ENCODE measurements at regions not wholly inside any gene's neighbourhood (a gene's known extent, or its start where the extent isn't known, plus 50 kb on each side); places are given as distances from the start of the nearest gene placed in this dataset.

DNA sequence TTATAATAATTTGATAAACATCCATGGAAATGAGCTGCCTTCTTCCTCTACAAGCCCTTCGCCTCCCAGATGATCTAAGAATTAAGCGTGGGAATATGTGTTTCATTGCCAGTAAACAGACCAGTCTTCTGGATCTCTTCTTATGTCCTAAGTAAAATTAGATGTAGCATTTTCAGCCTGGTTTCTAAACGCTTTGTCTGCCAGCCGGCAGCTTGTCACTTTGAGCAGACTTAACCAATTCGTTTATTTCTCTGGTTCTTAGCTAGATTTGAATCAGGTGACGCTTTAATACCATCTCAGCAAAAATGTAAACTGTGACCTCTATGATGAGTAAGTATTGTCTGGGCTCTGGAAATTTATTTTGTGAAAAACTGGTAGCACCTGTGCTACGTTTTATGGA lies 380.6 kb upstream of the NUDT12 start:
- H3K9me3 ChIP-seq: no peaks in the 10 kb centered on the region
- no peaks in the 10 kb centered on the region for H3K36me3 ChIP-seq
- H3K4me1 ChIP-seq: no peaks in the 10 kb centered on the region
- TF ChIP-seq EP300 (IDR thresholded peaks at IDR 0.05) (no peak), POLR2AphosphoS5 (IDR thresholded peaks at IDR 0.05) (no peak)
- TF ChIP-seq, protein P1, sequence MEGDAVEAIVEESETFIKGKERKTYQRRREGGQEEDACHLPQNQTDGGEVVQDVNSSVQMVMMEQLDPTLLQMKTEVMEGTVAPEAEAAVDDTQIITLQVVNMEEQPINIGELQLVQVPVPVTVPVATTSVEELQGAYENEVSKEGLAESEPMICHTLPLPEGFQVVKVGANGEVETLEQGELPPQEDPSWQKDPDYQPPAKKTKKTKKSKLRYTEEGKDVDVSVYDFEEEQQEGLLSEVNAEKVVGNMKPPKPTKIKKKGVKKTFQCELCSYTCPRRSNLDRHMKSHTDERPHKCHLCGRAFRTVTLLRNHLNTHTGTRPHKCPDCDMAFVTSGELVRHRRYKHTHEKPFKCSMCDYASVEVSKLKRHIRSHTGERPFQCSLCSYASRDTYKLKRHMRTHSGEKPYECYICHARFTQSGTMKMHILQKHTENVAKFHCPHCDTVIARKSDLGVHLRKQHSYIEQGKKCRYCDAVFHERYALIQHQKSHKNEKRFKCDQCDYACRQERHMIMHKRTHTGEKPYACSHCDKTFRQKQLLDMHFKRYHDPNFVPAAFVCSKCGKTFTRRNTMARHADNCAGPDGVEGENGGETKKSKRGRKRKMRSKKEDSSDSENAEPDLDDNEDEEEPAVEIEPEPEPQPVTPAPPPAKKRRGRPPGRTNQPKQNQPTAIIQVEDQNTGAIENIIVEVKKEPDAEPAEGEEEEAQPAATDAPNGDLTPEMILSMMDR (IDR thresholded peaks at IDR 0.05): no peak
- no peak overlapping the region for H3K4me3 ChIP-seq
- WGBS, 5 donors: 60 to 74% (median 71%) methylated on average over 7 of the region's 7 CpGs
- no peak overlapping the region for H3K27ac ChIP-seq
- peak in 1 of 2 donors; percentile 17 for DNase-seq
- H3K27me3 ChIP-seq: no peaks in the 10 kb centered on the region
- intact Hi-C loops (cut with DNase I; ENCODE audit: low total_unique reads): no loop called here

DNA sequence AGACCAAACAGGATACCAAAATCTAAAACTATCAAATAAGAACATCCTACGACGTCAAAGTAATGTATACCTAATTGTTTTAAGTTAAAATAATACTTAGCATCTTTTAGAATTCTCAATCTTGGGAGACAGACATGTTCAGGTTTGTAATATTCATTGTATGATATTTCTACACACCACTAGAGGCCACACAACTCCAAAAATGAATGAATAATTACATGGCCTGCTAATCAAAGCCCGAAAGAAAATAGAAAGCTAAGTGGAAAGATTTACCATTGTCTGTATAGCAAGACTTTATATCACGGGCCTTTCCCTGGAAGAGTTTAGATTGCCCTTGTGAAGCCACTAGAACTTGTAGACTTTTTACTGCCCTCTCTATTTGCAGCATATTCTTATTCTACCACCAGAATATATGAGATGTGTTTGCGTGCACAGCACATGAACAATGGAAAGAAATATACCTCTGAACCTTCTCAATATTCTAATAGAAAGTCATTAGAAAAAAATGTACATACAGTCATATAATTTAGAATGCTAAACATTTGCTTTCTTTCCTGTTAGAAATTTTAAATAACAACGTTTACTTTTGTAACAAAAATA lies 380.1 kb upstream of the NUDT12 start:
- H3K36me3 ChIP-seq: no peaks in the 10 kb centered on the region

DNA sequence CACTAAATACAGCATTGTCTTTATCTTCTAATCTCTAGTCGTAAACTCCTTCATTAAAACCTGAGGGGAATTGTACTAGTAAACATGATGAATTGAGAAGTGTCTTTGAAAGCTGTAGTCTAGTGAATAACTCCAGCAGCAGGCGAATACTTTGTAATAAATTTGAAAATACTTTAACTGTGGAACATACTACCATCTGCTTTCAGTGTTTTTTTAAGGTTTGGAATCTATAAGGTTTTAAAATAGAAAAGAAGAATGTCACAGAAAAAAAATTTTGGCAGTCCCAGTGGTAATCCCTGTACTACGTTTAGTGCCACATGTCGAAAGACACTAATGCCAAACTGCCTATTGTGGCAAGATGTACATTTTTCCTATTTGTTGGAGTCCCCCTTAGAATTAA lies 379.0 kb upstream of the NUDT12 start:
- intact Hi-C loops (cut with DNase I; ENCODE audit: low total_unique reads): no loop called here
- Histone ChIP-seq H3K27ac (no peak overlapping the region), H3K36me3 (no peaks in the 10 kb centered on the region)

More for the DNA sequence above, 380.1 kb upstream of the NUDT12 start:
- H3K4me3 ChIP-seq: no peak overlapping the region
- no peaks in the 10 kb centered on the region for H3K27me3 ChIP-seq
- no peaks in the 10 kb centered on the region for H3K4me1 ChIP-seq
- no peak for TF ChIP-seq EP300 (IDR thresholded peaks at IDR 0.05)
- TF ChIP-seq, protein P1 (IDR thresholded peaks at IDR 0.05): no peak
- TF ChIP-seq POLR2AphosphoS5 (IDR thresholded peaks at IDR 0.05): no peak
- TF ChIP-seq POLR2A (IDR thresholded peaks at IDR 0.05): no peak
- WGBS, 5 donors: 58 to 73% (median 64%) methylated on average over 6 of the region's 6 CpGs
- no peak for DNase-seq
- intact Hi-C loops (cut with DNase I; ENCODE audit: low total_unique reads): no loop called here
- no peaks in the 10 kb centered on the region for H3K9me3 ChIP-seq
- no peak overlapping the region for H3K27ac ChIP-seq

DNA sequence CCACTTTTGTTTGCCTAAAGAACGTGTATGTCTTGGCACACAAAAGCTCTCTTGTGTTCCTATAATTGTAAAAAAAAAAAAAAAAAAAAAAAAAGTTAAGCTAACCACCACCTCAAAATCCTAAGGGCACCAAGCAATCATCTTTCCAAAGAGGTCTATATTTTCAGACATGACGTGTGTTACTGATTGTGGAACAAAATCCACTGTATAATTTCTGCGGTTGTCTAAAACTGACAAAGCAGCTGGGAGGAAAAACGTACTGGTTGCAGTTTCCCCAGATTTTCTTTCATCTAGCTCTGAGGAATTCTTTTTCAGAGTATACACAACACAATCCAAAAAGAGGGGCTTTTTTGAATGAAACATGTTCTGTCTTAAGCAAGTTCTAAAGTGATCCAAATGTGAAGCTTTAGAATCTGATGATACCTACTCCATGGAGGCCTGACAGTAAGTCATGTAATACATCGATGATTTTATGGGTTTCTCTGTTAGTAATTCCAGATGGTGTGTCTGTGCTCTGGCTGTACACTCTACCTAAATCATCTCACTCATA lies 375.6 kb upstream of the NUDT12 start:
- H3K4me3 ChIP-seq: no peak overlapping the region

More for the DNA sequence above, 379.0 kb upstream of the NUDT12 start:
- H3K9me3 ChIP-seq: no peaks in the 10 kb centered on the region
- H3K4me1 ChIP-seq: no peaks in the 10 kb centered on the region
- no peaks in the 10 kb centered on the region for H3K27me3 ChIP-seq
- no peak overlapping the region for H3K4me3 ChIP-seq
- TF ChIP-seq EP300 (IDR thresholded peaks at IDR 0.05) (no peak), POLR2AphosphoS5 (IDR thresholded peaks at IDR 0.05) (no peak), POLR2A (IDR thresholded peaks at IDR 0.05) (no peak)
- TF ChIP-seq, protein P1 (IDR thresholded peaks at IDR 0.05): no peak
- WGBS, 5 donors: 64 to 78% (median 74%) methylated on average over 4 of the region's 4 CpGs
- DNase-seq: no peak

More for the DNA sequence above, 375.6 kb upstream of the NUDT12 start:
- no peaks in the 10 kb centered on the region for H3K36me3 ChIP-seq
- H3K27me3 ChIP-seq: no peaks in the 10 kb centered on the region
- H3K27ac ChIP-seq: no peak overlapping the region
- no peaks in the 10 kb centered on the region for H3K4me1 ChIP-seq
- WGBS, 5 donors: 54 to 58% (median 54%) methylated on average over 5 of the region's 5 CpGs
- intact Hi-C loops (cut with DNase I; ENCODE audit: low total_unique reads): no loop called here
- DNase-seq: no peak
- no peaks in the 10 kb centered on the region for H3K9me3 ChIP-seq
- TF ChIP-seq, protein P1 (IDR thresholded peaks at IDR 0.05): no peak
- TF ChIP-seq EP300 (IDR thresholded peaks at IDR 0.05) (no peak), POLR2AphosphoS5 (IDR thresholded peaks at IDR 0.05) (no peak), POLR2A (IDR thresholded peaks at IDR 0.05) (no peak)

All from stomach (tissue), 8 donors.